SU-DHL-6 (cell line): ENCODE measurements at regions not wholly inside any gene's neighbourhood (a gene's known extent, or its start where the extent isn't known, plus 50 kb on each side); places are given as distances from the start of the nearest gene placed in this dataset.

ENCODE experiments used
- H2AFZ ChIP-seq: fragments of 200-600 bp; sonication (generic); 2 replicates; pipeline ENCODE4 v1.6.1; 2014; ENCODE audit warnings: low read depth, mild to moderate bottlenecking, moderate library complexity, mixed read lengths, antibody characterized with exemption, low read length; ENCODE audit not compliant: severe bottlenecking
- H3F3A ChIP-seq: fragments of 200-600 bp; shearing (Covaris generic); 2 replicates; pipeline ENCODE4 v1.6.0; 2016; ENCODE audit warnings: antibody characterized with exemption, mild to moderate bottlenecking; ENCODE audit not compliant: insufficient read depth
- H3K27ac ChIP-seq: fragments of 200-600 bp; sonication (generic); 2 replicates; pipeline ENCODE4 v1.5.1; 2016; ENCODE audit warnings: low read depth, mild to moderate bottlenecking, low read length, moderate library complexity, mixed read lengths
- H3K27me3 ChIP-seq: fragments of 200-600 bp; sonication (generic), shearing (Covaris generic); 2 replicates; pipeline ENCODE4 v1.6.0; 2014; ENCODE audit warnings: mild to moderate bottlenecking, low read length
- H3K36me3 ChIP-seq: fragments of 200-600 bp; sonication (generic); 2 replicates; pipeline ENCODE4 v1.6.1; 2014; ENCODE audit warnings: mild to moderate bottlenecking, low read length, mixed read lengths
- H3K4me2 ChIP-seq: fragments of 300-600, 200-600 bp; shearing (Covaris generic), sonication (generic); 2 replicates; pipeline ENCODE4 v1.6.0; 2014; ENCODE audit warnings: low read length, low read depth, mild to moderate bottlenecking; ENCODE audit not compliant: poor library complexity, severe bottlenecking
- H3K4me3 ChIP-seq: fragments of 200-600 bp; sonication (generic); 2 replicates; pipeline ENCODE4 v1.5.1; 2014; ENCODE audit warnings: antibody characterized with exemption, low read length, mild to moderate bottlenecking, mixed read lengths; ENCODE audit not compliant: insufficient read depth, poor library complexity, severe bottlenecking
- H3K79me2 ChIP-seq: fragments of 200-600 bp; sonication (generic); 2 replicates; pipeline ENCODE4 v1.6.1; 2014; ENCODE audit warnings: mild to moderate bottlenecking, low read length, moderate library complexity; ENCODE audit not compliant: insufficient read depth
- H3K9ac ChIP-seq: fragments of 200-600 bp; sonication (generic); 2 replicates; pipeline ENCODE4 v1.7.0; 2014; ENCODE audit warnings: mild to moderate bottlenecking, low read length
- H3K9me2 ChIP-seq: fragments of 200-600 bp; sonication (generic); replicated peaks from 2 replicates; pipeline ENCODE4 v1.6.1; 2014; ENCODE audit warnings: low read length; ENCODE audit not compliant: insufficient read depth
- H3K9me3 ChIP-seq: fragments of 200-600 bp; sonication (generic); 2 replicates; pipeline ENCODE4 v1.6.1; 2014; ENCODE audit warnings: low read length, mixed read lengths; ENCODE audit not compliant: insufficient read depth
- H4K20me1 ChIP-seq: fragments of 200-600 bp; sonication (generic); 2 replicates; pipeline ENCODE4 v1.6.1; 2014; ENCODE audit warnings: low read depth, mild to moderate bottlenecking, antibody characterized with exemption, low read length, moderate library complexity, mixed read lengths
- CTCF ChIP-seq: fragments of 200-600 bp; sonication (generic); IDR thresholded peaks from one replicate; pipeline ENCODE4 v1.5.1; 2017; ENCODE audit warnings: antibody characterized with exemption, mild to moderate bottlenecking, low read length, moderate library complexity; ENCODE audit not compliant: insufficient read depth, poor library complexity, severe bottlenecking
- EZH2phosphoT487 ChIP-seq: fragments of 200-600 bp; sonication (generic), shearing (Covaris generic); conservative IDR thresholded peaks from 2 replicates; pipeline ENCODE4 v1.6.1; 2018; ENCODE audit warnings: mild to moderate bottlenecking, antibody characterized with exemption, low read length, moderate library complexity, mixed read lengths

GRCh38 chr3:106946866-106947265 is 430.4 kb upstream of the CCDC54 start:
- Histone ChIP-seq H3K4me3 (no peak overlapping the region), H3K9ac (no peak overlapping the region), H3K27me3 (no peaks in the 10 kb centered on the region), H3K27ac (no peak overlapping the region), H3K79me2 (no peaks in the 10 kb centered on the region), H2AFZ (no peak overlapping the region), H3K36me3 (no peaks in the 10 kb centered on the region), H3K9me2 (no peaks in the 10 kb centered on the region), H4K20me1 (no peaks in the 10 kb centered on the region), H3K4me2 (no peak overlapping the region), H3K9me3 (no peaks in the 10 kb centered on the region), H3F3A (no peaks in the 10 kb centered on the region)
- no peak for TF ChIP-seq EZH2phosphoT487
- TF ChIP-seq CTCF: no peak

- H2AFZ ChIP-seq: no peak overlapping the region
- no peaks in the 10 kb centered on the region for H3K36me3 ChIP-seq
- H3K27ac ChIP-seq: no peak overlapping the region
- H3K4me2 ChIP-seq: no peak overlapping the region
- no peaks in the 10 kb centered on the region for H3K27me3 ChIP-seq
- H4K20me1 ChIP-seq: no peaks in the 10 kb centered on the region
- no peaks in the 10 kb centered on the region for H3K9me2 ChIP-seq
- TF ChIP-seq EZH2phosphoT487 (no peak), CTCF (no peak)
- H3F3A ChIP-seq: no peaks in the 10 kb centered on the region
- H3K9me3 ChIP-seq: no peaks in the 10 kb centered on the region
- no peak overlapping the region for H3K9ac ChIP-seq
- H3K4me3 ChIP-seq: no peak overlapping the region
- H3K79me2 ChIP-seq: no peaks in the 10 kb centered on the region
Observed at GRCh38 chr3:106957029-106957428, 420.2 kb upstream of the CCDC54 start.

- Histone ChIP-seq H3K27me3 (no peaks in the 10 kb centered on the region), H3K27ac (no peak overlapping the region), H3K79me2 (no peaks in the 10 kb centered on the region), H4K20me1 (no peaks in the 10 kb centered on the region), H3K9me3 (no peaks in the 10 kb centered on the region), H3K4me3 (no peak overlapping the region), H2AFZ (no peak overlapping the region), H3F3A (no peaks in the 10 kb centered on the region), H3K36me3 (no peaks in the 10 kb centered on the region), H3K9ac (no peak overlapping the region), H3K9me2 (no peaks in the 10 kb centered on the region), H3K4me2 (no peak overlapping the region)
- TF ChIP-seq CTCF: no peak
- TF ChIP-seq EZH2phosphoT487: no peak
Observed at GRCh38 chr3:106962993-106963392, 414.2 kb upstream of the CCDC54 start.

- Histone ChIP-seq H3K36me3 (no peaks in the 10 kb centered on the region), H3K79me2 (no peaks in the 10 kb centered on the region), H3K27me3 (no peaks in the 10 kb centered on the region), H3F3A (no peaks in the 10 kb centered on the region), H2AFZ (no peak overlapping the region), H3K4me3 (no peak overlapping the region), H3K9ac (no peak overlapping the region), H3K4me2 (no peak overlapping the region), H4K20me1 (no peaks in the 10 kb centered on the region), H3K9me3 (no peaks in the 10 kb centered on the region), H3K9me2 (no peaks in the 10 kb centered on the region), H3K27ac (no peak overlapping the region)
- TF ChIP-seq EZH2phosphoT487 (no peak), CTCF (no peak)
Observed at GRCh38 chr3:106963442-106963841, 413.8 kb upstream of the CCDC54 start.
